ENCODE measurements at regions not wholly inside any gene's neighbourhood (a gene's known extent, or its start where the extent isn't known, plus 50 kb on each side); places are given as distances from the start of the nearest gene placed in this dataset.
A peak's percentile ranks its signal among the peaks of the same experiment; 100 is the strongest.
"Not testable (repeated sequence)": the region's sequence is repeated elsewhere in the genome, so short reads cannot be mapped to it uniquely, and the experiment has no call there.

GRCh38 chr1:234897390-234897749 lies 231.3 kb downstream of the TOMM20 start:
- DNase-seq: no peak

DNA sequence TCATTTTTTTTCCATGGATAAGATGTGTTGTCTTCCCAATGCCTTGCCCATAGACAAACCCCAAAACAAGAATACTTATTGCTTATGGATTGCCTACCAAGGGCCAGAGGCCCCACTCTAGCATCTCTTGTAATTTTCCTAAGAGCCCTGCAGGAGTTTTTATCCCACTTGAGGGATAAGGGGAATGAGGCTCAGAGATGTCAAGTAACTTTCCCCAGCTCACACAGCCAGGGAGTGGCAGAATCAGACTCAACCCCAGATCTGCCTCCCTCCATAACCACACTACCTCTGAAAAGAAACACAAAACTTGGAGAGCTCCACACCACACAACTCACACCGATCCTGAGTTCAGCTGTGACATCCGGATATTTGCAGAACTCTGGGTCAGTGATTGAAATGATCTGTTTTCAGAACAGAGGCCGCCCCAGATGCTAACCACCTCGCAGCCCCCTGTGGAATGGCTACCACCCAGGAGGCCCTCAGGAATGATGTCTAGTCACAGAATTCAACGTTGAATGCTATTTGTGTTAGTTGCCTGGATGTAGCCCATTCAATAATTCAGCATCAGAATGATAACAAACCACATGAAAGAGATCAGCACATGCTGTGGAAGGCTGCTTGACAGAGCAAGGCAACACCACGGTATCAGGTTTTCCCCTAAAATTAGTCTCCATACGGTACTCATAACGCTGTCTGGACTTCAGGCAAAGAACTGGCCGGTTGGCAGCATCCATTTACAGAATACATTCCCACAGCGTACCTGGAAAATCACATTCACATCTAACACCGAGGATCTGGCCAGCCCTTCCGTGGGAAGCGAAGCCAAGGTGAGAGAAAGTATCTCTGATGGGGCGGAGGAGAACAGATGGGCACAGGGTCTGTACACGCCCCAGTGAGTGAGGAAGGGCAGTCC lies 231.9 kb downstream of the TOMM20 start:
- DNase-seq: no peak

- peak; percentile 51 for DNase-seq
Observed at GRCh38 chr1:234893725-234894630, 234.7 kb downstream of the TOMM20 start.

- DNase-seq: no peak
Observed at GRCh38 chr1:234893359-234893724, 235.3 kb downstream of the TOMM20 start.

DNA sequence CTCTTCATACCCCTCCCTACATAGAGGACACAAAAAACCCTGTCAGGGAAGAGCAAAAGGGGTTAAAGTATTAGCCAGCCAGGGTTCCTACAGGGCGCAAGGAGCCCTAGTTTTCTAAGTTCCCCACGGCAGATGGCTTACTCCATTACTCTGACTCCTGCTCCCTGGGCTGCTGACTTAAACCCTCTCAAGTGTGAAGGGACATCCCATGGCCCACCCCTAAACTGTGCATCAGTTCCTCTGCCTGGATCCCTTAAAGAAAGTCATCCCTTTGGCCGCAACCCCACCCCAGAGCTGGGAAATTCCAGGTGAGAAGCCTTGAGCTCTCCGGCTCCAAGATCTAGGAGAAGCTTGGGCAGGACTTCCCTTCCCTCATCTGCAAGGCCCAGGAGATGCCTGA lies 236.0 kb downstream of the TOMM20 start:
- no peak for DNase-seq

- DNase-seq: no peak
Observed at GRCh38 chr1:234891427-234891826, 237.2 kb downstream of the TOMM20 start.

GRCh38 chr1:234889643-234890042 lies 239.0 kb downstream of the TOMM20 start:
- no peak for DNase-seq

GRCh38 chr1:234888247-234888646 lies 240.4 kb downstream of the TOMM20 start:
- not testable (repeated sequence) for DNase-seq

GRCh38 chr1:234887016-234887900 lies 241.4 kb downstream of the TOMM20 start:
- peak; percentile 59 for DNase-seq

DNA sequence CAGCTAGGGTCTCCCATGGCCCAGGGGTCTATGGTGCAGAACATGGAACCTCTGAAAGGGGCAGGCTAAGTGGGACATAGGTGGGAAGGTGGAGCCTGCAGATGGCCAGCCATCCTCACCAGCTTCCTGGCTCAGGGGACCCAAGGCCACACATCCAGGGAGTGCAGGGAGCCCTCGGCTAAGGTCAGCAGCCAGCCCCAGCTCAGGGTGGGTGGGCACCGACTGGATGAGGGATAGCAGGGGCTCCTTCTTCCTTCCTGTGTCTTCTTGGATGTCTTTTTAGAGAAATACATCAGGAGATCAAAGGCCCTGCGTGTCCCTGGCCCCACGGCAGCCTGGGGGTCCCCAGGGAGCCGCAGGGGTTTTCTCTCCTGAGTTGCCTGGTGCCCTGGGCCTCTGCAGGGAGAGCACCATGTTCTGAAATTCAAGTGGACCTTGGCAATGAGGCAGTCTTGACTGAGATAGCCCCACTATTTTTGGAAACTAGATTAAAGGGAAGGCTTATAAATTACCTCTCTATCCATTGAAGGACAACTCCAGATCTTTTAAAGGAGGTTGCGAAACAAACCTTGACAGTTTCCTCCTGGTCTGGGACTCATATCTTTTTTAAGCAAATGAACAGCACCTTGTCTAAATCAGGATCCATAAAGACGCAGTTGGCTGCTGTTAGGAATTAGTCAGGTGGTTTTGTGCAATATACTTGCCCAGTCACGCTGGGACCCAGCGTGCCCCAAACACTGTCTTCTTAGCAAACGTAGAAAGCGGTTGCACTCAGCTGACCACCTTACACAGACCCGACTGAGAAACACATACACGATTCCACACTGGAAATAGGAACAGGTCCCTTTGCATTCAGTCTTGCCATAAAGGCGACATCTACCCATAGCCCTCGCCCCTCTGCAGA lies 242.3 kb downstream of the TOMM20 start:
- DNase-seq: no peak

GRCh38 chr1:234885601-234886000 lies 243.0 kb downstream of the TOMM20 start:
- no peak for DNase-seq

DNA sequence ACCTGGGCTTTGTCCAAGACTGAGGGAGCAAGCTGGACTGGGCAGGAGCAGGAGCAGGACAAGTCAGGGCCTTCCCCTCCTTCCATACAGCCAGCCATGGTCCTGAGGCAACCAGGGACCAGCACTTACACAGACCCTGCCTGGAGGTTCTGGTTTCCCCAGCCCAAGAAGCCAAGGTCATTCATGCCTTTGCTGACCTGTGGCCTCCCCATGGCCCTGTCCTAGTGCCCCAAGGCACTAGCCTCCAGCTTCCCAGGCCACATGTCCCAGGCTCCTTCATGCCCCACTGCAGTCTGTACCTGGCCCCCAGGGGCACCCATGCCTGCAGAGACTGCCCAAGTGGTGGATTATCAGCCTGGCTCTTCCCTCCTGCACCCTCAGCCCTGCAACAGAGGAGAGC lies 243.9 kb downstream of the TOMM20 start:
- DNase-seq: no peak

- no peak for DNase-seq
Observed at GRCh38 chr1:234884006-234884405, 244.6 kb downstream of the TOMM20 start.

- DNase-seq: no peak
Observed at GRCh38 chr1:234882898-234883297, 245.7 kb downstream of the TOMM20 start.

GRCh38 chr1:234881893-234882771 lies 246.5 kb downstream of the TOMM20 start:
- no peak for DNase-seq

GRCh38 chr1:234879147-234880080 lies 249.2 kb downstream of the TOMM20 start:
- no peak for DNase-seq

GRCh38 chr1:234878288-234878687 lies 250.3 kb downstream of the TOMM20 start:
- DNase-seq: no peak

DNA sequence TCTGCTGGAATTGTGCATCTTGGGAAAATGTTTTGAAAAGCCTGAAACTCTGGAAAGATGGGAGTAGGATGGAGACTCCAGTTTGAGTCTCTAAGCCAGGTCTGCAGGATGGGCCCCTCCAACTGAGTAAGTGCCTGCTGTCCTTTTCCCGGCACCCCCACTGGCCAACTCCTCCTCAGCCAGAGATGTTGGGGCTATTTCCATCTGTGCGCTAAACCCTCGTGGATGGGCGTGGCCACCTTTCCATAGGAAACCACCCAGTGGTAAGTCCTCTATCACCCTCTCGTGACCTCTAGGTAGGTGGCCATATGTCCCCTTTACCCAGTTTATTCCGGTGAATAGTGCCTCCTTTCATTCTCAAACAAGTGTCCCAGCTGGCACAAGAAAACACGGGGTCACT lies 250.9 kb downstream of the TOMM20 start:
- DNase-seq: no peak

All from eye (tissue), 1 donor.